OCI-LY1 (cell line): ENCODE measurements at regions not wholly inside any gene's neighbourhood (a gene's known extent, or its start where the extent isn't known, plus 50 kb on each side); places are given as distances from the start of the nearest gene placed in this dataset.

Experiments used
- EZH2 ChIP-seq: fragments of 200-600 bp; sonication (generic), shearing (Covaris generic); IDR thresholded peaks from 2 replicates; pipeline ENCODE4 v1.8.0; 2017; ENCODE audit warnings: borderline replicate concordance, mixed run types, mild to moderate bottlenecking, antibody characterized with exemption, low read length, moderate library complexity, mixed read lengths
- TF ChIP-seq, protein P1 (sequence below): fragments of 200-600 bp; sonication (generic), shearing (Covaris generic); IDR thresholded peaks from 2 replicates; pipeline ENCODE4 v1.5.1; 2017; ENCODE audit warnings: mild to moderate bottlenecking, antibody characterized with exemption, low read length, moderate library complexity, mixed read lengths

DNA sequence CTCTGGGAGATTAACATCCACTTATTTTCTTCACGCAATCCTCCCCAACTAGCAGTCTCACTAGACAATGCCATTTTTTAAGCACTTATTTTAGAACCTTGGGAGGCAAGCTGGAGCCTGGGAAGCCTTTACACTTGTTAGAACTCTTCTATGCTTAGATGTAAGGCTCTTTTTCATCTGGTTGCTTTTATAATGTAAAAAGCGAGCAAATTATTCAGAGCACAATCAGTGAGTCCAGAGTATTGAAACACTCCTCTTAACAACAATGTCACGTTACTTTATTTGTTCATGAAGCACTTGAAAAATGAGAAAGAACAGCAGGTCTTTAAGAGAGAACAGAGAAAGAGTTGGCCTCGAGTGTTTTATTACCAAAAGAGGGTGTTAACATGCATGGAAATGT lies 84.1 kb upstream of the SLC8A1 start:
- TF ChIP-seq, protein P1, sequence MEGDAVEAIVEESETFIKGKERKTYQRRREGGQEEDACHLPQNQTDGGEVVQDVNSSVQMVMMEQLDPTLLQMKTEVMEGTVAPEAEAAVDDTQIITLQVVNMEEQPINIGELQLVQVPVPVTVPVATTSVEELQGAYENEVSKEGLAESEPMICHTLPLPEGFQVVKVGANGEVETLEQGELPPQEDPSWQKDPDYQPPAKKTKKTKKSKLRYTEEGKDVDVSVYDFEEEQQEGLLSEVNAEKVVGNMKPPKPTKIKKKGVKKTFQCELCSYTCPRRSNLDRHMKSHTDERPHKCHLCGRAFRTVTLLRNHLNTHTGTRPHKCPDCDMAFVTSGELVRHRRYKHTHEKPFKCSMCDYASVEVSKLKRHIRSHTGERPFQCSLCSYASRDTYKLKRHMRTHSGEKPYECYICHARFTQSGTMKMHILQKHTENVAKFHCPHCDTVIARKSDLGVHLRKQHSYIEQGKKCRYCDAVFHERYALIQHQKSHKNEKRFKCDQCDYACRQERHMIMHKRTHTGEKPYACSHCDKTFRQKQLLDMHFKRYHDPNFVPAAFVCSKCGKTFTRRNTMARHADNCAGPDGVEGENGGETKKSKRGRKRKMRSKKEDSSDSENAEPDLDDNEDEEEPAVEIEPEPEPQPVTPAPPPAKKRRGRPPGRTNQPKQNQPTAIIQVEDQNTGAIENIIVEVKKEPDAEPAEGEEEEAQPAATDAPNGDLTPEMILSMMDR = no peak
- TF ChIP-seq EZH2 = no peak
